DMS153 (cell line): ENCODE measurements at regions not wholly inside any gene's neighbourhood (a gene's known extent, or its start where the extent isn't known, plus 50 kb on each side); places are given as distances from the start of the nearest gene placed in this dataset.

ENCODE experiments used
- DNase-seq: peaks from one replicate; lab custom pipeline; 2025; lab: John Stamatoyannopoulos, UW

DNA sequence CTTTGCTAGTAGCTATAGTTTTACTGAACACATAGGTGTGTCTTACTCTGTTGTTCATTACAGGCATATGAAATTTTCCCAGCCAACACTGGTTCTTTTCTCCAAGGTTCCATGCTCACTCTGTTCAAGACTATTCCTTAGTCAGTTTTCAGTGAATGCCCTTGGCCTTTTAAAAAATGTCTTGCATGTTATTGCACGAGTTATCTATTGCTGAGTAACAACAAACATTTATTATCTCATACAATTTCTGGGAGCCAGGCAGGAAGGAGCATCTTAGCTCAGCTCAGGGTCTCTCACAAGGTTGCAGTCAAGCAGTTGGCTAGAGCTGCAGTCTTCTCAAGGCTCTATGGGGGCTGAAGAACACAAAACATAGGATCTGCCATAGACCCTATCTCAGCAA, 223.5 kb downstream of the BTG1 start:
- no peak for DNase-seq

DNA sequence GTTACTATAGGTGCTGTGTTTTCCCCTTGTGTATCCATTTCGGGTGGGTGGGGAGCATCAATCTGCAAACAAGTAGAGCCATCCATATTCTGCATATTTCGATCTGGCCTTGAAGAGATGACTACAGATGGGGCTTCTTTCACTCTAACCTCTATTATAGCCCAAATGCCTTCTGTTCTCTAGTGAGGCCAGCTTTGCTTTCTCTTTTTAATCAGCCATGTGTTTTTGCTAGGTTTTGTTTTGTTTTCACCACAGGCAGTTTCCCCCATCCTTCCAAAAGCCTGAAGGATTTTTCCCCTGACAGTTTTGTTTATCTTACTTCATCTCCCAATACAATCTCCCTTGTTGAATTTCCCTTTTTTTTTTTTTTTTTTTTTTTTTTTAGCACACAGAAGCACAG, 224.1 kb downstream of the BTG1 start:
- no peak for DNase-seq

DNA sequence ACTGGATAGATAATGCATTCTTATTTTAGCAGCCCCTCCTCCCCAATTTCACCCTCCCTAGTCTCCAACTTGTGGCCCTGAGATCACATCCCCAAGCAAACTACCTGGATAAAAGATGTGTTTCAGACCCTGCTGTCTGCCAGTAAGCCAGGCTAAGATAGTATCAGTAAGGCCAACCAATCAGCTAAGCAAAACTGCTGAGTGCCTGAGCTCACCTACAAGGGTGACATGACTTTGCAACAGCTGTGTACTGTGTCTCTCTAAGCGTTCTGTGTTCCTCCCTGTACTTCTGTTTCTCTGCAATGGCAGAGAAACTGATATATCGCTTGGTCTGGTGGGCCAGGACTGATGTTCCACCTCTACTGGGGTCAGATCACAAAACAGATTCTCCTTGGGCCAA, 224.9 kb downstream of the BTG1 start:
- DNase-seq, result no peak

DNA sequence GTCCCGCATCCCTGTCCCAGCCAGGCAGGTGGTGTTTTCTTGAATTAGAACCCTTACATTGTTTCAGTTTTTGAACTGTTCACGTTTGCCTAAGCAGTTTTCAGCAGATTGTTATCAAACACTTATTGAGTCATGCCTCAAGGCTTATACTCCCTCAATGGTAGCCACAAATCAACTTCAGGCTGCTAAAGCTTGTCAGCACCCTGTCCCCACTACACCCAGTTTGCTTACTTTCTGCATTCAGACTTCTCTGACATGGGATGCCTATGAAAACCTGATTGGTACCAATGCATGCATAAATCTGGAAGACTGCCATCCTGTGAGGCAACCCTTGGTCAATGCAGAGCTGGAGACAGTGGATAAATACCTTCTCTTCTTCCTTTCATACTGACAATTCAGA, 225.4 kb downstream of the BTG1 start:
- no peak for DNase-seq

DNA sequence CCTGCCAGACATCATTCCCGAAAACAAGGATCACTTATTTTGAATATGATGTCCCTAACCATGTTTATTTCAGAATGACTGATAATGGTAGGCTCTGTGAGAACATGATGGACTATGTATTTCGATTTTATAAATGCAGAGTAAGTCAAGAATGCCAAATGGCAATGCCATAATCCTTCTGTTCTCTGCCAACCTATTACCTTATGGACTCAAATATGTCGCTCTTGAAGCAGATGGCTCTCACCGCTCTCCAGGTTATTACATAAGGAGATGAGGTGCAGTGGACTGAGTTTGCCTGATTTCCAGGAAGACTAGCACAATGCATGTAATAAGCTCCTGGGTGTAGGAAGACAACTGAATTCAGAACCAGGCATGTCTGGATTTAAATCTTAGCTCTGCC, 227.2 kb downstream of the BTG1 start:
- DNase-seq, result no peak

DNA sequence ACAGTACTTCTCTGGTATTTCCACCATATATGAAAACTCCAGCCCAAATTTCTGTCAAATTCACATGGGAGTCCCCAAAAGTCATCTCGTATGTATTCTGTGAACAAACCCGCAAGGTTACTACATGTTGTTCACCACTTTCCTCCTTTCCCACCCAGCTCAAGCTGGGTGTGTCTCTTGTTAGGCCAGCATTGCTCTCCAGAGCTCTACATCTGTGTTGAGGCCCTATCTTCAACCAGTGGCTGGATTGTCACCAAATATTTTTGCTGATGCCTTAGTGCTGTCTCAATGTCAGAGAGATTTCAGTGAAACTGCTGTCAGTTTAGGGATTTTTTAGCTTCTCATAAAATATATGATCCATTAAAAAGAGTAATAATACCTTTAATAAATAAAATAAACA, 230.9 kb downstream of the BTG1 start:
- no peak for DNase-seq

DNA sequence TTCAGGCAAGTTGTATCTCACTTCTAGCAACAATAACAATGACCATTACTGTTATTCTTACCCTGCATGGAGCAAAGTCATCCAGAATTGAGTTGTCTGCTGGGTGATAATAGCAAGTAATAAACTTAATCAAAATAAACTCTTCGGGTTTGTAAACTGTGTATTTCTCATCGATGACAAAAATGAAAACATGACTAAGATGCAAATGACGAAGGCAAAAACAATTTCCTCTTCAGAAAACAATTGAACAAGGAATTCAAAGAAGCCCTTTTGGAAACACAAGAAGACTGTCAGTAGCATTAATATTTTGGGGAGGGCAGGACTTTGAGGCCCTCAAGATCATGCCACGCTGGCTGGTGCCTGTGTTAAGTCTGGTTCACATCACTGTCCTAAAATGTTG, 232.0 kb downstream of the BTG1 start:
- DNase-seq, result no peak

DNA sequence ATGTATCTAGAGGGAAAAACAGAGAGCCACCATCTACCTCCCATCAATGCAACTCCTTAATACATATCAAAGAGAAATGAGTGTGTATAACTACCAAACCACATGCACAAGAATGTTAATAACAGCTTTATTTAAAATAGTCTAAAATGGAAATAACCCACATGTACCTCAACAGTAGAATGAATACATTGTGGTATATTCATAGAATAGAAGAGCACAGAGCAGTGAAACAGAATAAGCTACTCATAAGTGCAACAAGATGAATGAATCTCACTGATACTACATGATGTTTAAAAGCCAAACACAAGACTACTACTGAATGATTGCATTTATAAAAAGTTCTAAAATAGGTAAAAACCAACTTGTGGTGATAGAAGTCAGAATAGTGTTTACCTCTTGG, 232.5 kb downstream of the BTG1 start:
- no peak for DNase-seq

DNA sequence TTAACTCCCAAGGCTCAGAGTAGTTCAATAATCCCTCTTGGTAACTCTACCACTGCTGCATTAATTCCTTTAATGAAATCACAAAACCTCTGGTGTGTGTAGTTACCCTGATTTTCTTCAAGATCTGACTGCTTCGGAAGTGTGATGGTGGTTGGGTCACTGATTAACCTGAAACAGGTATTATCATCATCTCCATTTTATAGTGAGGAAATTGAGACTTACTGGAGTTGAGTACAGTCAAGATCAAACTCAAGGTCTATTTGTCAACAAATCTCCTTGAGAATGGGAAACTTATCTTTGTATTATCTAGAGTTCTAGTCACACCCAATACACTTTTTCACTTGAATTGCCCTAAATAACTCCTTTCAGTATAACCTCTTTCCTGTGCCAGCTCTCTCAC, 233.5 kb downstream of the BTG1 start:
- no peak for DNase-seq

DNA sequence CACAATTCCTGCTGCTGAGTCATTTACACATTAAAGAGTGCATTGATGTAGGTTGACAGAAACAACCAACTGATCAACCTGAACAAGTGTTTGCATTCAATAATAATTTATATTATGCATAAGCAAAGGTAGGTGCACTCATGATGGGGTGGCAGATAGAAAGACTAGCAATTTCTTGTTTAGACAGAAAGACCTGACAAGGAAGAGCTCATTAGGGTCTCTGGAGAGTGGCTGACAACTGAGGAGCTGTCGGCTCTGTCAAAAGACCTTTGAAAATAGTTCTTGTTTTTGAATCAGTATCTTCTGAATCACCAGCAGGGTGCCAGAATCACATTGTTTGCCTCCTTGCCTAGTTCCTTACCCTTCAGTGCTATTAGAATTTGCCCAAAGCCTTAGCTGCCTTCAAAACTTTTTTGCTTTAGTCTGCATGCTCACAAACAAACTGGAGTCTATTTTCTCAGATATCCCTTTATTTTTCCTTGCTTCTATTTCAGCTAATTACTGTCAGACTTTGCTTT, 234.7 kb downstream of the BTG1 start:
- DNase-seq, result no peak

DNA sequence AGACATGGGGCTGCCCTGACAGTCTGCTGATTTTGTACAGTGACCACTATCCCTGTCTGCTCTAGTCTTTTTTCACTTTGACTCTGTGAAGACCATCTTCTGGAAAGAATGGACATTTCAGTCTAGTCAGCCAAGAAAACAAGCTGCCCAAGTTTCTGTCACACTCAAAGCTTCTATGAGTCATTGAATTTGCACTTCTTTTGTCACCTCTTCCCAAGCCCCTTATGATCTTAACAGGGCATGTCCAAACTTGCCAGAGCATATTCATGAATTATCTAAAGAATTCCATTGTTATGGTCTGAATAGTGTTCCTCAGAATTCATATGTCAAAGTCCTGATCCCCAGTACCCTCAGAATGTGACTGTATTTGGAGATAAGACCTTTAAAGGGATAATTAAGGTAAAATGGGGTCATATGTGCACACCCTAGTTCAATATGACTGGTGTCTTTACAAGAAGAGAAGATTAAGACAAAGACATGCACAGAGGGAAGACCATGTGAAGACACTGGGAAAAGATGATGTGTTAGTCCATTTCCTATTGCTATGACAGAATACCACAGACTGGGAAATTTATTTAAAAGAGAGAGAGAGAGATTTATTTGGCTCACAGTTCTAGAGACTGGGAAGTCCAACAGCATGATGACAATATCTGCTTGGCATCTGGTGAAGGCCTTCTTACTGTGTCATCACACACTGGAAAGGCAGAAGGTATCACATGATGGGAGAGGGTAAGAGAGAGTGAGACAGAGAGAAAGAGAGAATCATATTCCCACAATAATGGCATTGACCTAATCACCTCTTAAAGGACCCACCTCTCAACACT, 242.6 kb downstream of the BTG1 start:
- DNase-seq, result no peak

DNA sequence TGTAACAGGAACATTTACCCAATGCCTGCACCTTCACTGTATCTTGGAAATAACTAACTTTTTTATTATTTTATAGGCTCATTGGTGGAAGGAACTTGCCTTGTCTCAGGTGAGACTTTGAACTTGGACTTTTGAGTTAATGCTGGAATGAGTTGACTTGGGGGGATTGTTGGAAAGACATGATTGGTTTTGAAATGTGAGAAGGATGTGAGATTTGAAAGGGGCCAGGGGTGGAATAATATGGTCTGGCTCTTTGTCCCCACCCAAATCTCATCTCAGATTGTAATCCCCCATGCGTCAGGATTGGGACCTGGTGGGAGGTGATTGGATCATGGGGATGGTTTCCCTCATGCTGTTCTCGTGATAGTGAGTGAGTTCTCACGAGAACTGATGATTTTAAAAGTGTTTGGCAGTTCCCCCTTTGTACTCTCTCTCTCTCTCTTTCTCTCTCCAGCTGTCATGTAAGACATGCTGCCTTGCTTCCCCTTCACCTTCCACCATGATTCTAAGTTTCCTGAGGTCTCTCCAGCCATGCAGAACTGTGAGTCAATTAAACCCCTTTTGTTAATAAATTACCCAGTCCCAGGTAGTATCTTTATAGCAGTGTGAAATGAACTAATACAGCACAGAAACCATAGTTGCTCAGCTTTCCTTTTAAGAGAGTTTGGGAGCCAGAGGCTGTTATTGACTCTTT, 244.1 kb downstream of the BTG1 start:
- no peak for DNase-seq

DNA sequence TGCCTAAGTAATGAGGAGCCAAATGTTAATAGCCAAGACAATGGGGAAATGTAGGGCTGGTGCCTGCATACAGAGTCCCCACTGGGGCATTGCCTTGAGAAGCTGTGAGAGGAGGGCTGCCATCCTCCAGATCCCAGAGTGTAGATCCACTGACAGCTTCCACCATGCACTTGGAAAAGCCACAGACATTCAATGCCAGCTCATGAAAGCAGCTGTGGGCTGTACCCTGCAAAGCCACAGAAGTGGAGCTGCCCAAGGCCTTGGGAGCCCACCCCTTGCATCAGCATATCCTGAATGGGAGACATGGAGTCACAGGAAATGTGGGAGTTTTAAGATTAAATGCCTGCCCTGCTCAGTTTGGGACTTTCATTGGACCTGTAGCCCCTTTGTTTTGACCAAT, 244.7 kb downstream of the BTG1 start:
- DNase-seq, result no peak

DNA sequence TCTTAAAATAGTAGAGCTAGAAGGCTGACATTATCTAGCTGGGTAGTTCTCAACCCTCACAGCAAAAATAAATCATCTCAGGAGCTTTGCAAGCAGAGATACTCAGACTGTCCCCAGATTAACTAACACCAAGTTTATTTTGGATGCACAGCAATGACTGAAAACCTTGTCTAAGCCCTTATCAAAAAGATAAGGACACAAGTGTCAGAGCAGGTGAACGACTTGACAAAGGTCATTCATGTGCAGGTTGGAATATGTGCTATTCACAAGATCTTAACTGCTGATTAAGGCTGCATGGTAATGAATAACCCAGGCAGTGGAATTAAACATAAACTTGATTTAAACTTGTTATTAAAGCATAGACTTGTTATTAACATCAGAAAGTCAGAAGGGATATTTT, 246.6 kb downstream of the BTG1 start:
- no peak for DNase-seq

DNA sequence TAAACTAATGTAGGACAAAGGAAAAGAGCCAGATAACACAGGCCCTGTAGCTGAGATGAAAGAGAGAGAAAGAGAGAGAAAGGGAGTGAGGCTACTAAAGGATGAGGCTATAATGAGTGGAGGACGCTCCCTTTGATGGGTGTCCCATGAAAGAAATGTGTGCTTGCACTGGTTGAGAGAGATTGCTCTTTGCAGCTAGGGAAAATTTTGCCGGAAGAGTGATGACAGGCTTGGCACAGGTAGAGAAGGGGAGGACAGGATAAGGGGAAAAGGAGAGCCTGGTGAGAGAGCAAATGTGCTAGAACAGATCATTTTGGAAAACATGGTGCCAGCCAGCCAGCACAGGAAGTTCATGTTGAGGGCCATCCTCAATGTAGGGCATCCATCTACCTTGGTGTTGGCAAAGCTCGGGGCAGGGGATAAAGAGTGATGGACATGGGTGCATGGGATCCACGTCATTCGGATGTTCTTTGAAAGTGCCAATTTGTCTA, 248.6 kb downstream of the BTG1 start:
- no peak for DNase-seq

DNA sequence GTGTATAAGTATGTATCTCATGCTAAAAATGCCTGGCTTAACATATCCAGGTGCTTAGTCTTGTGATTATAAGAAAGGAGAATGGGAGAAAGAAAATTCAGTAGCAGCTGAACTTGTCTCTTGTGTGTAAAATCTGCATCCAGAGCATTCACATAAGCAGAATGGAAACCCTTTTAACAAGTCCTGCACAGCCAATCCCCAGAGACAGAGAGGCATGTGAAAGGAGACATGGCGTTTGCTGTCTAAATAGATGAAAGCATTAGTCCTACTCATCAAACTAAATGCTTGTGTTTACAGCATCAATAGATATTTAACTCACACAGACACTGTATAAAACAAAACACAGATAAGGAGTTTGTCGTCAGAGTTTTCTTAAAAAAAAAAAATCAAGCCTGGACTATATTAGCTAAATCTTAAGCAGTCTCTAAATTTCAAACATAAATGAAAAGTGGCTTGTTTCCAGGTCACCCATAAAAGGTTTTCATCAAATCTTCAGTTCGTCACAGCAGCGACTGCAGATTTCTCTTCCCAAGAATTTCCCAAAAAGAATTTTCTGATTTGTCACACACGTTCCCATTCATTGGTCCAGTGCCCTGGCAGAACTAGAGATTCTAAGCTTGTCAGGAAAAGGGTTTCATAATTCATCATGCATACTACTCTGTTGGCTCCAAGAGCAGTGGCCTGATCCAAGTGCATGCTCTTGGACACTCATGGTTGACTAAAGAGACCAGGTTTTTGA, 249.2 kb downstream of the BTG1 start:
- DNase-seq, result no peak

DNA sequence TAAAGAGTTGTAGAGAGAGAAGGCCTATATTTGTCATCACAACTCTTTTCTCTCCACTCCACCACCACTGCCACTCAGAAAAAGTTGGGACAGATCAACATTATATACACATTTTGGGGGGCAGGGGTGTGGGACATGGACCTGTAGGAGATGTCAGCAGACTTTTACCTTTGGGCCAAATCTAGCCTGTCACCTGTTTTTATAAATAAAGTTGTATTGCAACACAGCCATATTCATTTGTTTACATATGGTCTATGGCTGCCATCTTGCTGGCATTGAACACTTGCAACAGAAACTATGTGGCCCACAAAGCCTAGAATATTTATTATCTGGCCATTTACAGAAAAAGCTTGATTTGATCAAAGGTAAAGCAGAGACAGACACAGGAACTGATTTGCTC, 250.7 kb downstream of the BTG1 start:
- no peak for DNase-seq

DNA sequence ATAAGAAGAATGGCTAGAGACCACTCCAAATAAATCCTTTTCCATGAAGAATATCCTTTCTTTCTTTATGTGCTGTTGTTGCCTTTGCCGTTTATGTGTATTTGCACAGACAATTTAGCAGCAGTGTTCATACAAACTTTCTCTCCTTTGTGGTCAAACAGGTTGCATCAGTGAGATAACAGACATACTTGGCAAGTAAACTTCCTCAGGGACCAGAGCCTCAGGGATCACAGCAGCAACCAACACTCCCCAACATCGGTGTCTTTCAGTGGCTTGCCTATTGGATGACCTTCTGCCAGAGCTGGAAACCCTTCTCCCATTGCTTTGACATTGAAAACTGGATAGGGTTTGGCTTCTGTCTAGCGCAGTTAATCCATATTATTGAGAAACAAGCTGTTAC, 252.2 kb downstream of the BTG1 start:
- DNase-seq, result no peak

DNA sequence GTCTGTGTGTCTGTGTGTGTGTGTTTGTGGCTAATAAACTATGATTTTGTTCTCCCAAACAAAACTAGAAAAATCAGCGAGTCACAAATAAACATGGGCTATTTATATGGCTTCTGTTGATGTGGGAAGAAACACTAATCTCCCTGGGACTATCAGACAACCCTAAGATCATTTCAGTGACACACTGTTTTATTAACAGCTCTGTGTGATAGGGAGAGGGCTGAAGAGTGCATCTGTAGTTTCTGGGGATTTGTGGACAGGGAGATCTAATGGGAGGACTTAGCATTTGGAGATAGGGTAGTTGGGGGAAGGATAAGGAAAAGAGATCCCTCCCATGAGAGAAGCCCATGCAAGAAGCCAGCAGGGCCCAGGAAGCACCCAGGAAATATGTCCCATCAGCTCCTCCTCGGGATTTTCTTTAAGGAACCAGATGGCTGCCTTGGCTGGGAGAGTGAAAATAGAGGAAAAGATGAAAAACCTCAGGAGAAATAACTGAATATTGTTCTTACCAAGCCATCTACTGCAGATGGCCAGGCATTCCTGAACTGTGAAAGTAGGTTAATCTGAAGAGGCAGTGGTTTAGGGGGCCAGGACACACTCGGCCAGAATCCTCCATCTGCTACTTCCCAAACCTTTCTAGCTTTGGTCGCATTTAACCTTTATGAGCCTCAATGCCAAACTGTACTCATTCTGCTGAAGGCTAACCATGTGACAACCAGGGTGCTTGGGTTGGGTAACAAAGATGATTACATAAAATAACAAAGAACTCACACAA, 253.4 kb downstream of the BTG1 start:
- no peak for DNase-seq

DNA sequence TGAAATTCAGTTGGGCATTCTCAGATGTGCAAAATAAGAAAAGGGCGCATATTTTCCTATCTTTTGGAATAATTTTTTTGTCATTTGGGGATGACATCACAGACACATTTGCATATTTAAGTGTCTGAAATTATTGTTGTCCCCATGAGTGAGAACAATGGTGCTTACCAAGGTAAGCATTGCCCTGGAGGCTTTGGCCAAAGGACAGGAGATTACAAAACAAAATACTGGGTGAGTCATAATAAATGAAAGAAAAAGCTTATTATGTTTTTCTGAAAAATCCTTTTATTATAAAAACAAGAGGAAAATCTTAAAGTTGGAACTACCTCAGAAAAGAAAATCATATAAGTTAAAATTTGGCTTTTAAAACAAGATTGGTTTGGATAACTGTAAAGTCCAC, 254.9 kb downstream of the BTG1 start:
- DNase-seq, result no peak

DNA sequence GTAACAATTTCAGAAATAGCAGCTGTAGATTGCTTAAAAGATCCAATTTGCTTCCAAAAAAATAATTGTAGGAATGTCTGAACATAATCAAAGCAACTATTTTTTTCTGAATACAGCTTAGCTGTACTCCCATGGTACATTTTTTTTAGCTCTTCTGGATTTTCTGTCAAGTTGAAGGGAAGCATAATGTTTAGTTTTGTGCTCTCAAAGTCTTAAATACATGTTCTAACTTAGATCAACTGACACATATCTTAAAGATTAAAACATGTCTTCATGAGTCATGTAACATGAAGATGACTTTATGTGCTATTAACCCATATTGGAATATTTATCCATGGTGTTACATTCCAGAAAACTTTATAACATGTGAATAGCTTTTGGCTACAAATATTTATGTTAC, 255.7 kb downstream of the BTG1 start:
- DNase-seq, result no peak

DNA sequence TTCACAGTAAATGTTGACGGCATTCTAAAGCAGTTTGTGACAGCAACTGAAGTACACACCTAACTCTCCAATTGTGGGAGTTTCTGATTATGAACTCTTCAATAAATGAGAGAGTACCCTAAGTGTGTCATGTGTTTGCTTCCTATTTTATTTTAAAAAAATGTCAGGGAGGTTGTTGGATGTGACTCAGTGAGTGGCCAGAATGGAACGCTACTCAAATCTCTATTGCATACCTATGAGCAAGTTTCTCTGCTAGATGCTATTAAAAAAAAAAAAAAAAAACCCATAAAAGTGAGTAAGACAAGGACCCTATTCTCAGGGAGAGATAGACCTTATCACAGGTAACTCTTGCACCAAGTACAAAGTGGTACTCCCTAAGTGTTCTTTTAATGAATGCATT, 256.6 kb downstream of the BTG1 start:
- DNase-seq, result no peak
